Smooth muscle cell of the brain vasculature (primary cell): ENCODE measurements at regions not wholly inside any gene's neighbourhood (a gene's known extent, or its start where the extent isn't known, plus 50 kb on each side); places are given as distances from the start of the nearest gene placed in this dataset.

Source experiments
- DNase-seq: peaks from one replicate; pipeline ENCODE4 v3.0.0-alpha.2; 2012; ENCODE audit warnings: low read depth, low spot score

DNA sequence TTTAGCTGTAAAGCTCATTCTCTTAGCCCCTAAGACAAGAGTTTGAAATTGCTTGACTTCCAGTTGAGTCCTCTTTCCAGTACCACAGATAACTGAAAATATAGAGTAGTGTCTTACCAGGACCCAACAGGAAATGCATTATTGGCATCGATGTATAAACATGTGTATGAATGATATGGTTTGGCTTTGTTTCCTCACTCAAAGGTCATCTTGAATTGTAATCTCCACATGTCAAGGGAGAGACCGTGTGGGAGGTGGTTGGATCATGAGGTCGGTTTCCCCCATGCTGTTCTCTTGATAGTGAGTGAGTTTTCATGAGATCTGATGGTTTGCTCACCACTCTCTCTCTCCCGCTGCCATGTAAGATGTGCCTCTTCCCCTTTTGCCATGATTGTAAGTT lies 745.0 kb downstream of the TMEM182 start:
- no peak for DNase-seq

DNA sequence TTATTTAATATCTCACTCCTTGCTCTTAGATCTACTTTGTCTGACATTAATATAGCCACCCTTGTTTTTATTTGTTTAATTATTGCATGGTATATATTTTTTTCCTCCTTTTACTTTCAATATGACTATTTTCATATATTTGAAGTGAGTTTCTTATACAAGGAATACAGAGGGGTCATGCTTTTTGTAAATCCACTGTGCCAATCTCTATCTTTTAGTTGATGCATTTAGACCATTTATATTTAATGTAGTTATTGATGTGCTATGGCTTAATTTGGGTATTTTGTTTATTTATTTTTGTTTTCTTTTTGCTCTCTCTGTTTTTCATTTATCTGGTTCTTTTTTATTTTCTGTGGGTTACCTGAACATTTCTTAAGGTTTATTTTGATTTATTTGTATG lies 750.6 kb downstream of the TMEM182 start:
- DNase-seq: no peak

DNA sequence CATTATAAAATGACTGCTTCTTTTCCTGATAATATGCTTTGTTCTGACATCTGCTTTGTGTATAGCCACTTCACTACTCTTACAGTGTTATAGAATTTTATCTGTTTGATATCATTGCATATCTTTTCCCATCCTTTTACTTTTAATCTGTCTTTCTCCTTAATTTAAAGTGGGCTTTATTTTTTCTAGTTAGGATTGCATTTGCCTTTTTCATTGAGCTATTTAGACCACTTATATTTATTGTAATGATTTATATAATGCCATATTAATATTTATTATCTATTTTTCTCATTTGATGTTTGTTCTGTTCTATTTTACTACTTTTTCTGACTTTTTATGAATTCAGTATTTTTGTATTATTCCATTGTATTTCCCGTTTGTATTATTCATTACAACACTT lies 758.7 kb downstream of the TMEM182 start:
- no peak for DNase-seq

DNA sequence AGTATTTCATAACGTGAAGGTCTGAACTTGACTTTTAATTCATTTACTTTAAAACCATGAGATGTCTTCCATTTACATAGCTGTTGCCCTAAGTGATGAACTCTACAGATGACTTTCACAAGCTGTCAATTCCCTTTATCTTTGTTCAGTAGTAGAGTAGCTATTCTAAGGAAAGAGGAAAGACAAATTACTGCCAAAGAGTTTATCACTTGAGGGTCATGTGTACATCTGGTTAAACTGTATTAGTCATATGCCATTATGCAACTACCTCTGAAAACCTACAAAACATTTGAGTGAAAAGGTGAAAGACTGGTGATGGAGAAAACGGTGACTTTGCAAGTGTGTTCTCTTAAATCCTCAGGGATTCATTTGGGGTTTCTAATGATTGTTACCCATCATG lies 763.9 kb downstream of the TMEM182 start:
- DNase-seq: no peak

DNA sequence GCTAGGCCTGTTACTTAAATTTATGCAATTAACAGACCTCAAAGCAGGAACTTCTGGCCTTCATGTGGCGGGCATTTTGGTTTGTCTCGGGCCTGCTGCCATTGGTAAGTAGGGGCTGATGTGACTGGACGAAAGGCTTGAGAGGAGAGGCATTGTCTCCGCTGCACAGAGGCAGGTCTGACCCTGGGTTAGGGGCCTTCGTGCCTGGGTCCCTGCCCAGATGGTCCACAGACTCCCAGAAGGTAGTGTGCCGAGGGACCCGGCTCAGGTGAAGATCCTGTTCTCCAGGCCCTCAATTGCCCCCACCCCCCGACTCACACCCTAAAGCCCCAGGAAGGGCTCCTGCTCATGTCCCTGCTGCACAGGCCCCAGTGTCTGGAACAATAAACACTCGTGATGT lies 764.9 kb downstream of the TMEM182 start:
- no peak for DNase-seq

DNA sequence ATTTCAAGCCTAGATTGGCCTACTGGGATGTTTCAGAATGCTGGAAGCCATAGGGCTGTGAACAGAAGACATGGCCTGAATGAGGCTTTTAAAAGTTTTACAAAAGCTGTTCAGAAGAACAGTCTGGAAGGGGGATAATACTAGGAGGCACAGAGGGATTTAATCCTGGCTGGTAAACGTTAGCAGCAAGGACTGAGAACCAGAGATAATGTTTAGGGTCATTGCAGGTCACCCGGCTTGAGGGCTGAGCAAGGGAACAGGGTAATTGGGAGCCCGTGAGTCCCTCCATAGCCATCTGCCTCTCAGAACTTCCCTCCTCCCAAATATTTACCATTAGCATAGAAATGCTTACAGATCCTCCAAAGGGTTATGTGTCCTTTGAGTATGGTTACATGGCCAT lies 765.4 kb downstream of the TMEM182 start:
- DNase-seq: no peak

DNA sequence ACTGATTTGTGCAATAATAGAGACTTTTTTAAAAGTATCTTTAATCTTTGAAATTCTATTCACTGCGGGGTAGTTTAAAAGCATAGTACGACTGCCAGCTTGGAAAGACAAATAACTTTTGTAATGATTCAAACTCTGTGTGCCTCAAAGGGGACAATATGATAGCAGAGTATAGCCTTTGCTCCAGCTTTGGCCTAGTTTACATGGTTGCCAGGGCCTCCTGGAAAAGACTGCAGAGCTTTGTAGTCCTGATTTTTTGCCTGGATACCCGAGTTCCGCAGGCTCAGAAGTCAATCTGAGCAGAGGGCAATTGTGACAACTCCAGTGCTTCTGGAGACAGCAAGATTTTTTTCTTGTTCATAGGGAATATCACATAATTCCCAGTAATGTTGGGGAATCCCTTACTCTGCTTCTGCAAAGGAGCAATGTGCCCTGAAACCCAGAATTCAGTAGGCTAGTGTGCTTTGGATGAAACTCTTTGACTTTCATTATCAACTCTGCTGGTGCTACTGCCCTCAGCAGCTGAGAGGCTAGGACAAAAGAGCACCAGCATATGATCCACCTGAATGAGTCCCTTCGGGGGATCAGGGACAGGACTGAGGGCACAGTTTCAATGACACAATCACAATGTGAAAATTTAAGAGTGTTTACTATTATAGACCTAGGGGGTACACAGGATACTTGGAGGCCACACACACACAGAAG lies 768.1 kb downstream of the TMEM182 start:
- no peak for DNase-seq

DNA sequence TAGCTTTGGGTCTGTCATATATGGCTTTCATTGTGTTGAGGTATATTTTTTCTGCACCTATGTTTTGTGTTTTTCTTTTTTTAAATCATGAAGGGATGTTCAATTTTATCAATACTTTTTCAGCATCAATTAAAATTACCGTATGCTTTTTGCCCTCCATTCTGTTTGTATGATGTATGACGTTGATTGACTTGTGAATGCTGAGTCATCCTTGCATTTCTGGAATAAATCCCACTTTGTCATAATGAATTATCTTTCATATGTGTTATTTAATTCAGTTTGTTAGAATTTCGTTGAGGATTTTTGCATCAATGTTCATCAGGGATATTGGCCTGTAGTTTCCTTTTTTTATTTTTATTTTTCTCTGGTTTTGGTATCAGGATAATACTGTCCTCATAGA lies 790.9 kb downstream of the TMEM182 start:
- no peak for DNase-seq

DNA sequence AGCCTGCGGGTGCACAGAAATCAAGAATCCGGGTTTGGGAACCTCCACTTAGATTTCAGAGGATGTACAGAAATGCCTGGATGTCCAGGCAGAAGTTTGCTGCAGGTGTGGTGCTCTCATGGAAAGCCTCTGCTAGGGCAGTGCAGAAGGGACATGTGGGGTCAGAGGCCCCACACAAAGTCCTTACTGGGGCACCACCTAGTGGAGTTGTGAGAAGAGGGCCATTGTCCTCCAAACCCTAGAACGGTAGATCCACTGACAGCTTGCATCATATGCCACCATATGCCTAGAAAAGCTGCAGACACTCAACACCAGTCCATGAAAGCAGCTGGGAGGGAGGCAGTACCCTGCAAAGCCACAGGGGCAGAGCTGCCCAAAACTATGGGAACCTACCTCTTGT lies 833.0 kb downstream of the TMEM182 start:
- DNase-seq: no peak

DNA sequence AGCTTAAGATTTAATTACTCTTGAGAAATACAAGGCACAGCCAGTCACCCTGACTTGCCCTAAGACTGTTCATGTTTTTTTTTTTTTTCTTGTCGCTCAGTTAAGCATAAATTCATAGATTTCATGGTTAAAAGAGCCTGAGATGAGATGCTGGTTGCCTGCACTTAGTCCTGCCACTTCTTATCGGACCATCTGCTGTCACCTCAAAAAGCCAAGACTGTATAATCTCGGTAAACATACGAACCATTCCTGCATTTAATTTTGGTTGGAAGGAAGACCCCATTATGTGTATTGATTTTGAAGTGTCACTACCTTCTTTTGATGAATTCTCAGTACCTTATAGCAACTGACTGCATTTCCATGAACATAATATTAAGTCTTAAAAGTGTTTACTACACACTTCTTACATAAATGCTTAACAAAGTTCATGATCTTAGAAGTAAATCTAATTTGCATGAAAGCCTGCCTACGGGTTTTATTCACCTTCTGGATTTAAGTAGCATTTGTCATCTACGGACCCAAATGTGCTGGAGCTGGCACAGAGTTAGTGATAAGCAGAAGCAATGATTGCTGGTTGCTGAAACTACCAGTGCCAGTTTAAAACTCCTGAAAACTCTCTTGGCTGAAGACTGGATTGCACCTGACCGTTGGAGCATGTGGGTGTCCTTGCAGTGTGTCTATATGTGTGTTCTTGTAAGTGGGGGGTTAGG lies 843.4 kb downstream of the TMEM182 start:
- DNase-seq: no peak

DNA sequence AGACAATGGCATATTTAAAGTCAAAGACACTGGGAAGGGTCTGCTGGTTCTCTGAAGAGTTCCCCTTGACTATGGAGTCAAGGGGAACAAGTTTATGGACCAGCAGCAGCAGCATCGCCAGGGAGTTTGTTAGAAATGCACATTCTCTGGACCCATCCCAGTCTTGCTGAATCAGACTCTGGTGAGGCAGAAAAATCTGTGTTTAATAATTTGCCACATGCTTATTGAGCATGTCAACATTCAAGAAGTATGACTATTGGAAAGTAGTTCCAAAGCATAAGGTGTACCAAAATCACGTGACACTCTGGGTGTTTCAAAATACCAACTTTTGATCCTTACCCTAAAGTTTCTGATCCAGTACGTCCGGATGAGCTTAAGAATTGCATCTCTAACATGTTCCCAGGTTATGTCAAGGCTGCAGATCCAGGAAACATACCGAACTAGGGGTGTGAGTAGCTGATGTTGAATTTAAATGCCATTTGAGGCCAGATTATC lies 853.8 kb downstream of the TMEM182 start:
- no peak for DNase-seq

DNA sequence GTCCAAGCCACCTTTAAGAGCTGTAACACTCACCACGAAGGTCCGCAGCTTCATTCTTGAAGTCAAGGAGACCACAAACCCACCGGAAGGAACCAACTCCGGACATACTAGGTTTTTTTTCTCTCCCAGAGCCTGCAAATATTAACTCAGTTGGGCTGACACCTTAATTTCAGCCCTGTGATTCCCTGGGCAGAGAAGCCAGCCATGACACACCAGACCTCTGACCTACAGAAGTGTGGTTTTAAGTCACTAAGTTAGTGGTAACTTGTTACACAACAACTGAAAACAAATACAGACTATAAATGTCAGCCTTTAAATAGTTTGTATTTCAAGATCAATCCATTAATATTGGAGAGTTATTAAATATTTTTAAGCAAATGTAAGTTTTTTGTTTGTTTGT lies 855.1 kb downstream of the TMEM182 start:
- DNase-seq: no peak

DNA sequence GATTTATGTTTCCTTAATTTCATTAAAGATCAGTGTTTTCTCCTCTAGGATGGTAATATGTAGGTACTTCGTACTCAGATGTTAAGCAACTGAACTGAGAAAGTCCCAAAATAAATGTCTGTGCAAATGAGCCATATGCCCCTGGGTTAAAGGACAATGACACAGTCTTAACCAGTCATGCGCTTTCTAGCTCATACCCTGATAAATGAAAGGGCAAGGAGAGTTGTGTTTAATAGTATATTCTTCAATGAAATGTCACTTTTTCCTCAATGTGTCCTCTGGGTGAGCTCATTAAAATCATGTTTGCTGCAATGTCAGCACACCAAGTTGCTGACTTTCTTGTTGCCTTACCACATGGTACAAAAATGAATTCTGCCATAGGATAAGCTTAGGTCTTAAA lies 856.3 kb downstream of the TMEM182 start:
- no peak for DNase-seq

DNA sequence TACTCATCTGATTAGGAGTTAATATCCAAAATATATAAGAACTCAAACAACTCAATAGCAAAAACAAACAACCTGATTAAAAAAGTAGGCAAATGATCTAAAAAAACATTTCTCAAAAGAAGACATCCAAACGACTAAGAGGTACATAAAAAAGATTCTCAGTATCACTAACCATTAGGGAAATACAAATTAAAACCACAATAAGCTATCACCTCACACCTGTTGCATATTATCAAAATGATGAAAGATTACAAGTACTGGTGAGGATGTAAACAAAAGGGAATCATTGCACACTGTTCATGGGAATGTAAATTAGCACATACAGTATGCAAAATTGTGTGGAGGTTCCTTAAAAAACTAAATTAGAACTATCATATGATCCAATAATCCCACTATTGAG lies 865.5 kb downstream of the TMEM182 start:
- DNase-seq: no peak

DNA sequence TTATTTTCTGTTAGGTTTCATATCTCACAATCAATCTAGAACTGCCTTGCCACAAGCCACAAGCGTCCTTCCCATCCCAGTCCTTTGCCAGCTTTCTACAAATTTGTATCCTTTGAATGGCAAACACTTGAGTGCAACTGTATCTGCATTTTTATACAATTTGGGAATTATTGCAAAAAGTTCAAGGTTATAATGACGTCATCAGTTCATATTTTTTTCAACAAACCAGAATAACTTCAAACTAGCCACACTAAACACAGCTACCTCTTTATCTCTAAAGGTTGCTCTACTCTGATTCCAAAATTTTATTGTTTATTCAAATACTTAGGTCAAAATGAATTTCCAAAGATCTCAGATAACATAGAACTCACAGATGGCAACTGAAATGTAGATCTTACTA lies 877.1 kb downstream of the TMEM182 start:
- no peak for DNase-seq

DNA sequence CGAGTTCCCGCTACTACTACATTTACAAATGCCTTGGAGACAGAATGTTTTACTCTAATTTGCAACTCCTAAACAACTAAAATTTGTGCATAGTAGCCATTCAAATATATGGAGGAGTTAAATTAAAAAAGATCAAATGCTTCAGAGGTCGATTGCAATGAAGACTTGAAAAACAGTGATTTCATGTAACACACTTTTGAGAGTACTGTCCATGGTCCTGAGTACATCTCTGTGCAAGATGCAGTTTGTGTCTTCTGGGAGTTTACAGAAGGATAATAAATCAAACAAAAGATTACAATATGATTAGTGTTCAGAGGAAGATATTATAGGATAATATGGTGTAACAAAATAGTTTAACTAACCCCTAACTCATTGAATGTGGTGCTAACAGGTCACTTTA lies 894.7 kb downstream of the TMEM182 start:
- DNase-seq: no peak

DNA sequence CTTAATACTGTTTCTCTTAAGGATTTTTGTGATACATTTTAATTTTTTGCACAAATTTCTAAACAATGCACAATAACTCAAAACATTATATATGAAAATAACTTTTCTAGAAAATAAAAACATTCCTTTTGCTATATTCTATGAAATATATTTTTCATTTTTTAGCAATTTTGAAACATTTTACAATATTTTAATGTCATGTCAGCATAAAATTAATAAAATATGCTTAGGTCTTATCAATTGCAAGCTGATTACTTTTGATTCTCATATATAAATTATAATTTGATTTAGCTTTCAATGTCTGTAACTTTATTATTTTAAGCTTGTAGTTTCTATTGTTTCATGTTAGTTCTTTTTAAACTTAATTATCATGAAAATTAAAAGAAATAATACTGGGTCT lies 898.7 kb downstream of the TMEM182 start:
- no peak for DNase-seq

DNA sequence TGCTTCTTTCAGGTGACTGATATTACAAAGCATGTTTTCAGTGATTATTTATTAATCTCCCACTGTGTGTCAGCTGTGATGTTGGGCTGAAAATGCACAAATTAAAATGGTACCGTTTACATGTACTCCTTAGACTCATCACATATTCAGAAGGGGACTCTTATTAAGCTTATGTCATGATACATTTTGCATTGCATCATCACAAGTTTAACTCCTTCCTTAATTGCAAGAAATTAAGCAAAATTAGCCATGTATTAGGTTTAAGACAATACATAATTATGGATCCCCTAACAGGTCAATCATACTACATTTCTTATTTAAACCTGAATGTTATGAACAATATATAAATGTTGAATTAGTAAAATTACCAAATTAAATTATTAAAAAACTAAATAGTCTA lies 899.1 kb downstream of the TMEM182 start:
- DNase-seq: no peak

DNA sequence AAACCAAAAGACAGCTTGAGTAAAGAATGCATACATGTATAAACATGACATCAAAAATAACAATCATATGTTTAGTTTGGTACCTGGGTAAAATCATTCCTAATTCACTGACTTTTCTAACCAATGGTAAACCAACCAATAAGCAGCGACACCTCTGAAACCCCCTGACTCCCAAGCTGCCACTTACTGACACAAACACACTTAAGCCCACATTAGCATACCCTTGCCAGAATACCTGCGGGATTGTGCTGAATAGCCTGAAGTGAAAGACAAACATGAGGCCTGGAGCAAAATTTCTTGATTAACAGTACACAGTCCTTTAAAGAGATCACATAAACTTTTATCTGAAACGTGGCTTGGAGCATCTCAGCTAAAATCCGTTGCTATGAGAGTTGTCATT lies 902.9 kb downstream of the TMEM182 start:
- DNase-seq: no peak

DNA sequence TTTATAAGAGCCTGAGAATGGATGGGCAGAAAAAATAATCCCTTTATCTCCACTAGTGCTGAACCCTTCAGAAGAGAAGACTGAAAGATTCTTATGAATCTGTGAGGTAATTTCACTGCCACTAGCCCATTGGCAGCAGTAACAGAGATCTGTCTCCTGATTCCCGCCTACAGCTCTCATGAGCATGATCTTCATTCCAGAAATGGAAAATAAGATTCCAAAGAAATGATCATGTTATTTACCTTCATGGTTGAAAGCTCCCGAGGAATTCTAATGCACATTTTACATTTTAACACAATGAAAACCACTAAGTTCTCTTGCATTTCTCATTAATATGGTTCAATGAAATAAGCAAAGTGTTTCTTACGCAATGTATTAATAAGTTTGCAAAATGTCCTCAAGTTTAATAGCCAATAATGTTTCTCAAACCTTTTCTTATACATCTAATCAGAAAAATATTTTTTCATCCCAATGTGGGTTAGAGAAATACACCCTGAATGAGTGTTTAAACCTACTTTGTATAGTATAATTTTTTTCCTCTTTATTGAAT lies 905.6 kb downstream of the TMEM182 start:
- no peak for DNase-seq

DNA sequence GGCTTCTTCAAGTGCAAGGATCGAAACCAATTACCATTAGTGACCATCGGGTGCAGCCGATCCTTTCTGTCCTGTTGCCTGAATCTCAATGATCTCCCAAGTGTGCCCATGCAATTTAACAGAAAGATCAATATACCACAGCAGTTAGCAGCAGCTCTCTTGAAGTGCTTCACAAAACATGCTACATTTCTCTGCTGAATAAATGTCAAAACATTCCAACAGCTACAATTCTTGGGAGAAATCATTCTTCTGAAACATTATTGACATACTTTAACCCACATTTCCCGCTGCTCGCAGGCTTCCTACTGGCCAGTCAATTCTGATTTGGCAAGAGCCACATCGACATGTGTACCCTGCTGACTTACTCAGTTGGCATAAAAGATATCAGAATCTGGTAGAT lies 907.7 kb downstream of the TMEM182 start:
- no peak for DNase-seq
